Brain pericyte (primary cell): ENCODE measurements at regions not wholly inside any gene's neighbourhood (a gene's known extent, or its start where the extent isn't known, plus 50 kb on each side); places are given as distances from the start of the nearest gene placed in this dataset.

Experiments
- DNase-seq: peaks from one replicate; pipeline ENCODE4 v3.0.0-alpha.2; 2012; ENCODE audit warnings: low read depth, low spot score

- no peak for DNase-seq
These were observed 162.3 kb downstream of the COX7C start for GRCh38 chr5:86780018-86780417.

- no peak for DNase-seq
These were observed 169.2 kb downstream of the COX7C start for GRCh38 chr5:86786955-86787354.

- DNase-seq = no peak
These were observed 177.9 kb downstream of the COX7C start for GRCh38 chr5:86795659-86796058.

- no peak for DNase-seq
These were observed 179.9 kb downstream of the COX7C start for GRCh38 chr5:86797677-86798076.

GRCh38 chr5:86806206-86806605, 188.5 kb downstream of the COX7C start:
- DNase-seq = no peak

- no peak for DNase-seq
These were observed 189.6 kb downstream of the COX7C start for GRCh38 chr5:86807046-86808031.

- no peak for DNase-seq
These were observed 196.6 kb downstream of the COX7C start for GRCh38 chr5:86814315-86814714.

- DNase-seq = no peak
These were observed 197.2 kb downstream of the COX7C start for GRCh38 chr5:86814907-86815306.

GRCh38 chr5:86824637-86825036, 206.9 kb downstream of the COX7C start:
- DNase-seq = no peak

GRCh38 chr5:86831128-86831527, 213.4 kb downstream of the COX7C start:
- no peak for DNase-seq

- no peak for DNase-seq
These were observed 216.1 kb downstream of the COX7C start for GRCh38 chr5:86833868-86834267.

- no peak for DNase-seq
These were observed 219.9 kb downstream of the COX7C start for GRCh38 chr5:86837610-86838009.

GRCh38 chr5:86838083-86838482, 220.3 kb downstream of the COX7C start:
- no peak for DNase-seq

GRCh38 chr5:86841000-86841644, 223.4 kb downstream of the COX7C start:
- no peak for DNase-seq

- no peak for DNase-seq
These were observed 240.7 kb downstream of the COX7C start for GRCh38 chr5:86858442-86858841.

- no peak for DNase-seq
These were observed 243.8 kb downstream of the COX7C start for GRCh38 chr5:86861512-86861911.

GRCh38 chr5:86862093-86862492, 244.4 kb downstream of the COX7C start:
- DNase-seq = no peak

- DNase-seq = no peak
These were observed 246.3 kb downstream of the COX7C start for GRCh38 chr5:86864051-86864450.

GRCh38 chr5:86865256-86865785, 247.6 kb downstream of the COX7C start:
- DNase-seq = no peak

GRCh38 chr5:86866036-86866435, 248.3 kb downstream of the COX7C start:
- no peak for DNase-seq

GRCh38 chr5:86869268-86869667, 251.5 kb downstream of the COX7C start:
- DNase-seq = no peak

- no peak for DNase-seq
These were observed 257.8 kb downstream of the COX7C start for GRCh38 chr5:86875539-86875938.

GRCh38 chr5:86878250-86878649, 260.5 kb downstream of the COX7C start:
- DNase-seq = no peak
